Left lung (tissue), 4 donors: ENCODE measurements at regions not wholly inside any gene's neighbourhood (a gene's known extent, or its start where the extent isn't known, plus 50 kb on each side); places are given as distances from the start of the nearest gene placed in this dataset.

ENCODE experiments used
- ATAC-seq: fragments of 200-7000 bp; cut with Tn5 transposase; one replicate; pipeline ENCODE4 v1.9.1; 2020; ENCODE audit warnings: moderate library complexity
- DNase-seq, 4 donors: peaks; one replicate each; pipeline ENCODE4 v3.0.0-alpha.2; 2013 to 2020
- H3K27ac ChIP-seq, 2 donors: fragments of 200-600 bp; sonication (generic) in 1 of 2; one replicate each; pipeline versions ENCODE4 v1.5.0 to v1.8.0; 2020 to 2021
- H3K27me3 ChIP-seq, 2 donors: fragments of 200-600 bp; sonication (generic) in 1 of 2; one replicate each; pipeline versions ENCODE4 v1.5.0 to v1.8.0; 2020 to 2021
- H3K36me3 ChIP-seq, 2 donors: fragments of 200-600 bp; sonication (generic) in 1 of 2; one replicate each; pipeline versions ENCODE4 v1.5.0 to v1.8.0; 2020 to 2021
- H3K4me1 ChIP-seq, 2 donors: fragments of 200-600 bp; one replicate each; pipeline ENCODE4 v1.8.0; 2021
- H3K4me3 ChIP-seq, 2 donors: fragments of 200-600 bp; sonication (generic) in 1 of 2; one replicate each; pipeline versions ENCODE4 v1.5.0 to v1.8.0; 2020 to 2021; ENCODE audit warnings: mild to moderate bottlenecking in 1 of 2
- H3K9me3 ChIP-seq, 2 donors: fragments of 200-600 bp; sonication (generic) in 1 of 2; one replicate each; pipeline versions ENCODE4 v1.5.0 to v1.8.0; 2020 to 2021
- CTCF ChIP-seq, 2 donors: fragments of 200-600 bp; sonication (generic) in 1 of 2; IDR thresholded peaks; one replicate each; pipeline versions ENCODE4 v1.5.0 to v1.8.0; 2021; ENCODE audit warnings: antibody characterized with exemption in 2 of 2
- intact Hi-C, 2 donors: fragments of 100-400 bp; cut with DNase I; formaldehyde crosslinking; loops; one replicate each; pipeline versions ENCODE4 v1.11.2 to v1.14.2; 2022
- donor health status: DM: no; HTN: yes; CAD: no.
- donor health status: DM: no; HTN: no; CAD: no.

- peak; percentile 90 for ATAC-seq
- no peak for DNase-seq
- no peaks in the 10 kb centered on the region for H3K36me3 ChIP-seq
- H3K4me3 ChIP-seq = no peak overlapping the region
- intact Hi-C loops = loop anchor here in 1 of 2 donors (10.0 kb wide), 1 partner anchor 407 kb away; no protein-coding TSS in a partner anchor
- TF ChIP-seq CTCF (IDR thresholded peaks at IDR 0.05) = no peak
- H3K27ac ChIP-seq = peak overlapping the region; percentile 55 to 60
- H3K4me1 ChIP-seq = peaks cover 4 to 12% of the 10 kb centered on the region in 2 donors
- no peaks in the 10 kb centered on the region for H3K27me3 ChIP-seq
- no peaks in the 10 kb centered on the region for H3K9me3 ChIP-seq
These were observed 61.1 kb upstream of the SLC22A16 start for GRCh38 chr6:110537208-110538123.

- no peak for TF ChIP-seq CTCF (IDR thresholded peaks at IDR 0.05)
- intact Hi-C loops = loop anchor here in 1 of 2 donors (10.0 kb wide), 1 partner anchor 410 kb away; no protein-coding TSS in a partner anchor
- no peaks in the 10 kb centered on the region for H3K27me3 ChIP-seq
- DNase-seq (no peak), ATAC-seq (peak; percentile 25)
- H3K4me3 ChIP-seq = no peak overlapping the region
- no peaks in the 10 kb centered on the region for H3K36me3 ChIP-seq
- peaks cover 4 to 14% of the 10 kb centered on the region in 2 donors for H3K4me1 ChIP-seq
- no peaks in the 10 kb centered on the region for H3K9me3 ChIP-seq
- no peak overlapping the region for H3K27ac ChIP-seq
These were observed 58.5 kb upstream of the SLC22A16 start for GRCh38 chr6:110534731-110535492.

GRCh38 chr6:110532431-110532830 is 56.0 kb upstream of the SLC22A16 start:
- DNase-seq (no peak), ATAC-seq (no peak)
- no peak overlapping the region for H3K27ac ChIP-seq
- no peaks in the 10 kb centered on the region for H3K36me3 ChIP-seq
- peaks cover 9 to 29% of the 10 kb centered on the region in 2 donors for H3K4me1 ChIP-seq
- intact Hi-C loops = loop anchor here in 1 of 2 donors (10.0 kb wide), 1 partner anchor 412 kb away; no protein-coding TSS in a partner anchor
- H3K4me3 ChIP-seq = no peak overlapping the region
- no peaks in the 10 kb centered on the region for H3K27me3 ChIP-seq
- H3K9me3 ChIP-seq = no peaks in the 10 kb centered on the region
- no peak for TF ChIP-seq CTCF (IDR thresholded peaks at IDR 0.05)

- intact Hi-C loops = loop anchor here in 1 of 2 donors (10.0 kb wide), 1 partner anchor 414 kb away; no protein-coding TSS in a partner anchor
- TF ChIP-seq CTCF (IDR thresholded peaks at IDR 0.05) = no peak
- H3K27me3 ChIP-seq = no peaks in the 10 kb centered on the region
- no peak for ATAC-seq
- H3K27ac ChIP-seq = no peak overlapping the region
- H3K4me3 ChIP-seq = no peak overlapping the region
- DNase-seq = no peak
- H3K9me3 ChIP-seq = no peaks in the 10 kb centered on the region
- peaks cover 6 to 20% of the 10 kb centered on the region in 2 donors for H3K4me1 ChIP-seq
- H3K36me3 ChIP-seq = no peaks in the 10 kb centered on the region
These were observed 54.3 kb upstream of the SLC22A16 start for GRCh38 chr6:110530671-110531070.
